ENCODE measurements at regions not wholly inside any gene's neighbourhood (a gene's known extent, or its start where the extent isn't known, plus 50 kb on each side); places are given as distances from the start of the nearest gene placed in this dataset.
A peak's percentile ranks its signal among the peaks of the same experiment; 100 is the strongest.

GRCh38 chr18:67608191-67608590, 91.7 kb upstream of the DSEL start:
- TF ChIP-seq ZFX (IDR thresholded peaks at IDR 0.05) (no peak), CTCF (conservative IDR thresholded peaks at IDR 0.05) (no peak)
- H3K27ac ChIP-seq = no peak overlapping the region

GRCh38 chr18:67600181-67601180, 84.0 kb upstream of the DSEL start:
- H3K27ac ChIP-seq = no peak overlapping the region
- no peak for TF ChIP-seq CTCF (conservative IDR thresholded peaks at IDR 0.05)
- TF ChIP-seq ZFX (IDR thresholded peaks at IDR 0.05) = no peak

- TF ChIP-seq ZFX (IDR thresholded peaks at IDR 0.05) (no peak), CTCF (conservative IDR thresholded peaks at IDR 0.05) (no peak)
- no peak overlapping the region for H3K27ac ChIP-seq
These were observed 82.8 kb upstream of the DSEL start for GRCh38 chr18:67599277-67599676.

- TF ChIP-seq ZFX (IDR thresholded peaks at IDR 0.05) (no peak), CTCF (conservative IDR thresholded peaks at IDR 0.05) (no peak)
- H3K27ac ChIP-seq = no peak overlapping the region; the same call in 1 of the 2 replicates
These were observed 81.2 kb upstream of the DSEL start for GRCh38 chr18:67597759-67598158.

- no peak overlapping the region for H3K27ac ChIP-seq
- no peak for TF ChIP-seq CTCF (conservative IDR thresholded peaks at IDR 0.05)
- TF ChIP-seq ZFX (IDR thresholded peaks at IDR 0.05) = no peak
These were observed 79.5 kb upstream of the DSEL start for GRCh38 chr18:67596003-67596402.

- TF ChIP-seq ZFX (IDR thresholded peaks at IDR 0.05) (no peak), CTCF (conservative IDR thresholded peaks at IDR 0.05) (peak; percentile 2; the same call in 1 of the 2 replicates)
- no peak overlapping the region for H3K27ac ChIP-seq
These were observed 74.1 kb upstream of the DSEL start for GRCh38 chr18:67590571-67591141.

- TF ChIP-seq ZFX (IDR thresholded peaks at IDR 0.05) = no peak
- no peak for TF ChIP-seq CTCF (conservative IDR thresholded peaks at IDR 0.05)
- H3K27ac ChIP-seq = no peak overlapping the region
These were observed 72.8 kb upstream of the DSEL start for GRCh38 chr18:67589325-67589724.

All from C4-2B (cell line).